NT2/D1 (cell line): ENCODE measurements at regions not wholly inside any gene's neighbourhood (a gene's known extent, or its start where the extent isn't known, plus 50 kb on each side); places are given as distances from the start of the nearest gene placed in this dataset.

Source experiments
- SUZ12 ChIP-seq: IDR thresholded peaks from 2 replicates; pipeline ENCODE4 v1.6.1; 2011; ENCODE audit not compliant: insufficient read length, insufficient read depth; ENCODE audit errors: extremely low read depth
- YY1 ChIP-seq: IDR thresholded peaks from 2 replicates; pipeline ENCODE4 v1.6.1; 2011; ENCODE audit not compliant: insufficient read length, insufficient read depth
- ZNF274 ChIP-seq: IDR thresholded peaks from 2 replicates; pipeline ENCODE4 v1.6.1; 2011; ENCODE audit warnings: mild to moderate bottlenecking, low read depth, low read length

- TF ChIP-seq YY1 (no peak), ZNF274 (no peak), SUZ12 (no peak)
These were observed 90.5 kb upstream of the MAF start for GRCh38 chr16:79691007-79691406.
